BE2C (cell line): ENCODE measurements at regions not wholly inside any gene's neighbourhood (a gene's known extent, or its start where the extent isn't known, plus 50 kb on each side); places are given as distances from the start of the nearest gene placed in this dataset.
"Not testable (repeated sequence)": the region's sequence is repeated elsewhere in the genome, so short reads cannot be mapped to it uniquely, and the experiment has no call there.

ENCODE experiments used
- DNase-seq: peaks from one replicate; pipeline ENCODE4 v3.0.0-alpha.2; 2020
- H3K27me3 ChIP-seq: fragments of 250-450 bp; sonication (Bioruptor Pico); 2 replicates; pipeline ENCODE4 v1.5.1; 2020; ENCODE audit warnings: mild to moderate bottlenecking
- H3K36me3 ChIP-seq: fragments of 250-450 bp; sonication (Bioruptor Pico); 2 replicates; pipeline ENCODE4 v1.5.1; 2020; ENCODE audit warnings: mild to moderate bottlenecking
- H3K4me1 ChIP-seq: fragments of 250-450 bp; sonication (Bioruptor Pico); 2 replicates; pipeline ENCODE4 v1.5.1; 2020
- H3K4me3 ChIP-seq: 2 replicates; pipeline ENCODE4 v1.5.1; 2011; ENCODE audit warnings: low read depth, low read length
- H3K9me3 ChIP-seq: fragments of 250-450 bp; sonication (Bioruptor Pico); 2 replicates; pipeline ENCODE4 v1.5.1; 2020
- TF ChIP-seq, protein P1 (sequence below): IDR thresholded peaks from 2 replicates; pipeline ENCODE4 v1.5.1; 2012; ENCODE audit warnings: mild to moderate bottlenecking, low read depth, low read length

DNA sequence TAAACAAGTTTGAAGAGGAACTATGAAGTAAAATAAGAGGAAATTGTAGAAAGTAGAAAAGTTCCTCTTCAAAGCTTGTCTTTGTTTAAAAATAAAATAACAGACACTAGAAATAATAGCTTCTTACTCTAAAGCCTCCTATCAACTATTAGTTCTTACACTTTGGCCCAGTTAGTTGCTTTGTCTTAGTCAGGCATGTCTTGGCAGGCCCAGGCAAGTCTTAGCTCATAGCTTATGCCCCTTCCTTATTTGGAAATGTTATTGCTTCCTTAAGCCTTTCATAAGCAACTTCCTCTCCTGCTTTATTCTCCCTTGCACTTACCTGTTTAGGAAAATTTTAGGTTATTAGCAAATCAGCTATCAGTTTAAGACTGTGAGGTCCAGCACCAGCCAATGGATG lies 950.6 kb upstream of the LRATD1 start:
- H3K4me3 ChIP-seq, result no peak overlapping the region
- H3K9me3 ChIP-seq, result no peaks in the 10 kb centered on the region; the same call in none of the 2 replicates
- peaks cover 7% of the 10 kb centered on the region for H3K4me1 ChIP-seq
- no peaks in the 10 kb centered on the region for H3K27me3 ChIP-seq
- TF ChIP-seq, protein P1, sequence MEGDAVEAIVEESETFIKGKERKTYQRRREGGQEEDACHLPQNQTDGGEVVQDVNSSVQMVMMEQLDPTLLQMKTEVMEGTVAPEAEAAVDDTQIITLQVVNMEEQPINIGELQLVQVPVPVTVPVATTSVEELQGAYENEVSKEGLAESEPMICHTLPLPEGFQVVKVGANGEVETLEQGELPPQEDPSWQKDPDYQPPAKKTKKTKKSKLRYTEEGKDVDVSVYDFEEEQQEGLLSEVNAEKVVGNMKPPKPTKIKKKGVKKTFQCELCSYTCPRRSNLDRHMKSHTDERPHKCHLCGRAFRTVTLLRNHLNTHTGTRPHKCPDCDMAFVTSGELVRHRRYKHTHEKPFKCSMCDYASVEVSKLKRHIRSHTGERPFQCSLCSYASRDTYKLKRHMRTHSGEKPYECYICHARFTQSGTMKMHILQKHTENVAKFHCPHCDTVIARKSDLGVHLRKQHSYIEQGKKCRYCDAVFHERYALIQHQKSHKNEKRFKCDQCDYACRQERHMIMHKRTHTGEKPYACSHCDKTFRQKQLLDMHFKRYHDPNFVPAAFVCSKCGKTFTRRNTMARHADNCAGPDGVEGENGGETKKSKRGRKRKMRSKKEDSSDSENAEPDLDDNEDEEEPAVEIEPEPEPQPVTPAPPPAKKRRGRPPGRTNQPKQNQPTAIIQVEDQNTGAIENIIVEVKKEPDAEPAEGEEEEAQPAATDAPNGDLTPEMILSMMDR, result no peak
- H3K36me3 ChIP-seq, result 0 out of 2 replicates have a peak, but pooled peaks cover 2% of the 10 kb centered on the region
- no peak for DNase-seq

DNA sequence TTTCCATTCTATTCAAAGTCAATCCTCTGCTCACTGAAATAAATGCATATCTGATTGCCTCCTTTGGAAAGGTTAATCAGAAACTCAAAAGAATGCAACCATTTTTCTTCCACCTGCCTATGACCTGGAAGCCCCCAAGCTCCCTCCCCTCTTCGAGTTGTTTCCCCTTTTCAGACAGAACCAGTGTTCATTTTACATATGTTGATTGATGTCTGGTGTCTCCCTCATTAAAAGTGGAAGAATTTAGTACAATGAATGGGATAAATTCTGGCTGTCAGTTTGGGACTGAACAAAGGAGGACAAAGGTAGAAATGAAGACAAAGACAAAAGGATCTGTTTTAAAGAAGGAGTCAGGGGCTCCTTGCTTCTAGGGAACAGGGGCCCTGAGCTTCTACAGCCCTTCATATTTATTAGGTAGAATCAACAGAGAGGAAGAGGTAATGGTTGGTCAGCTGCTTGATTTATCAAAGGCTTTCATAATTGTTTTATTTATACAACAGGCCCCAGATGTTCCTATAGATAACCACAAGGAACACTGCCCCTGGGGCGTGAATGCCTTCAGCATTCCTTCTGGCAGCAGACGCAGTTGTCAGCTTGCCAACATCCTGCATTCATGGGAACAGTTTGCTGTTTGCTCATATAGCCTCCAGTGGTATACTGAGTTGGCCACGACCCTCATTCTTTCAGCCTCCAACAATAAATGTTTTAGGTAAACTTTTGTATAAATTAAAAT lies 949.8 kb upstream of the LRATD1 start:
- Histone ChIP-seq H3K4me1 (peaks cover 7% of the 10 kb centered on the region), H3K27me3 (no peaks in the 10 kb centered on the region), H3K4me3 (no peak overlapping the region), H3K9me3 (no peaks in the 10 kb centered on the region; the same call in none of the 2 replicates), H3K36me3 (0 out of 2 replicates have a peak, but pooled peaks cover 2% of the 10 kb centered on the region)
- DNase-seq, result peak; percentile 77
- TF ChIP-seq, protein P1, result no peak

DNA sequence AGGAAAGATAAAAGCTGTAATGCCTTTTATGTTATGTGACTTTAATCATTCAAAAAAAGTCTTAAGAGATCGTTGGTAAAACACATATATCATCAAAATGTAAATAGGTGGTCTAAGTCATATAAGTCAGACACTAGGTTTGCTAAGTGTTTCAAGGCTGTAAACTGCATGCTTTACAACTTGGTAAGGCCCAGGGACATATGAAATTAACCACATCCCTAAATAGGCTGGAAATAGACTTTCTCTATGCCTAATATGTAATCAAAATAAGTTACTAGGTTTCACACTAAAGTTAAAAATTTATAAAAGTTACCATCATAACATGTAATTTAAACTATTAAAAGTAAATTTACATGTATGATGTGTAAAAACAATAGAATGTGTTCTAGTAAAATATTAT lies 946.3 kb upstream of the LRATD1 start:
- Histone ChIP-seq H3K4me1 (peaks cover 7% of the 10 kb centered on the region), H3K36me3 (0 out of 2 replicates have a peak, but pooled peaks cover 2% of the 10 kb centered on the region), H3K27me3 (no peaks in the 10 kb centered on the region), H3K4me3 (no peak overlapping the region), H3K9me3 (no peaks in the 10 kb centered on the region; the same call in none of the 2 replicates)
- no peak for DNase-seq
- TF ChIP-seq, protein P1, result no peak

DNA sequence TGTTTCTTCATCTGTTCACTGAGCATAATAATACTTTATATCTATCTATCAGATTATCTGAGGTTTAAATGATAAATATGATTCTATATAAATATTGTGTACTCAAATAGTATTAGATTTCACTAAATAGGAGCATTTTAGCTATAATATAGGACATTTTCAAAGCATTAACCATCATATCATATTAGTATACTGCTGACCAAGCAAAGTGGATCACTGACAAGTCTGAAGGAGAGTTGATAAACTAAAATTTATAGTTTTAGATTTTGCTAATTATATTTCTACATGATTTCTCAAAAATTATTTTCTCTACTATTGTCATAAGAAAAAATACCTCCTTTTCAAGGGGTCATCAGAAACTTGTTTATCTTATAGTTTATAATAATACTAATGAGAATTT lies 937.8 kb upstream of the LRATD1 start:
- no peak for DNase-seq
- TF ChIP-seq, protein P1, result no peak
- no peaks in the 10 kb centered on the region for H3K9me3 ChIP-seq
- H3K27me3 ChIP-seq, result no peaks in the 10 kb centered on the region
- no peak overlapping the region for H3K4me3 ChIP-seq
- no peaks in the 10 kb centered on the region for H3K4me1 ChIP-seq
- no peaks in the 10 kb centered on the region for H3K36me3 ChIP-seq

DNA sequence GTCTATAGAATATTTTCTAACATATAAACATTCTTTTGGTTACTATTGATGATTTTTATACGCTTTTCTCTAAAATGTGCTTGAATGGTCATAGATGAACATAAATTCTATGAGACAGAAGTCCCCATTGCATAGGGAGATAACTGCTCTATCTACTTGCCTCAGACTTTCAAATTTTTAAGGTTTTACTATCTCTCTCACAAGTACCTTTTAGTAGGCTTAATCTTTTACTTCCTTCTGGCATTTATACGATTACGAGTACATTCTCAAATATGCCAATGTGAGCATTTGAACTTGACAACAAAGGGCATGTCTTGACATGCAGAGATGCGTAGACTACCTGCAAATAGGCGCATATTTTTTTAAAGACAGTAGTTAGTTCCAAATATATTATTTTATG lies 935.9 kb upstream of the LRATD1 start:
- H3K36me3 ChIP-seq, result no peaks in the 10 kb centered on the region
- DNase-seq, result no peak
- no peaks in the 10 kb centered on the region for H3K9me3 ChIP-seq
- no peaks in the 10 kb centered on the region for H3K27me3 ChIP-seq
- no peak overlapping the region for H3K4me3 ChIP-seq
- TF ChIP-seq, protein P1, result no peak
- H3K4me1 ChIP-seq, result no peaks in the 10 kb centered on the region

DNA sequence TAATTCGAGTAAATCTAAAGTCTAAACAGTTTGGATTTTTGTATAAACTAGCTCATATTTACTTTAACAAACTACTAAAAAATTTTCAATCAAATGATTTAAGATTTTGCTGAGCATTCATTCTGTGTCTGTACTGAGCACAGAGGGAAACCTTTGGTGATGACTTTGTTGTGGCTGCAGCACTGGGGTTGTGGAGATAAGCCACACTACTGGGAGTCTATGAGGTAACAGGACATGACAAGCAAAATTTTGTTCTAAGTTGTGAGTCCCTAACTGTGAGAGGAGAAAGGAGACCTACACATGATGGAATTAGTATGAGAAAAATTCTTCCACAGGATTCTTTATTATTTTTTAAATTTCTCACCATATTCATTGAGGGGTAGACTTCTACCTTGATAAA lies 933.7 kb upstream of the LRATD1 start:
- TF ChIP-seq, protein P1, result no peak
- no peaks in the 10 kb centered on the region for H3K27me3 ChIP-seq
- no peaks in the 10 kb centered on the region for H3K9me3 ChIP-seq
- no peaks in the 10 kb centered on the region for H3K36me3 ChIP-seq
- no peak overlapping the region for H3K4me3 ChIP-seq
- no peaks in the 10 kb centered on the region for H3K4me1 ChIP-seq
- no peak for DNase-seq

DNA sequence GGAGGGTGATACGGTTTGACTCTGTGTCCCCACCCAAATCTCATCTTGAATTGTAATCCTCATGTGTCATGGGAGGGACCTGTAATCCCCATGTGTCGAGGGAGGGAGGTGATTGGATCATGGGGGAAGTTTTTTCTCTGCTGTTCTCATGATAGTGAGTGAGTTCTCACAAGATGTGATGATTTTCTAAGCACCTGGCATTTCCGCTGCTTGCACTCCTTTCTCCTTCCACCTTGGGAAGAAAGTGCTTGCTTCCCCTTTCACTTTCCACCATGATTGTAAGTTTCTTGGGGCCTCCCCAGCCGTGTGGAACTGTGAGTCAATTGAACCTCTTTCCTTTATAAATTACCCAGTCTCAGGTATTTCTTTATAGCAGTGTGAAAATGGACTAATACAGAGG lies 932.6 kb upstream of the LRATD1 start:
- not testable (repeated sequence) for DNase-seq, H3K4me1 ChIP-seq, H3K4me3 ChIP-seq, H3K36me3 ChIP-seq, H3K27me3 ChIP-seq, H3K9me3 ChIP-seq
